Neural cell (in vitro differentiated cells): ENCODE measurements at regions not wholly inside any gene's neighbourhood (a gene's known extent, or its start where the extent isn't known, plus 50 kb on each side); places are given as distances from the start of the nearest gene placed in this dataset.

Experiments used
- H2AFZ ChIP-seq: fragments of 200-600, 300-800 bp; sonication (generic), shearing (Covaris generic); 2 replicates; pipeline ENCODE4 v1.6.0; 2014; ENCODE audit warnings: low read depth, mild to moderate bottlenecking, antibody characterized with exemption, low read length, moderate library complexity
- H3F3A ChIP-seq: fragments of 200-600 bp; shearing (Covaris generic); 2 replicates; pipeline ENCODE4 v1.6.1; 2016; ENCODE audit warnings: mild to moderate bottlenecking, moderate library complexity, mixed read lengths, antibody characterized with exemption, low read length; ENCODE audit not compliant: insufficient read depth, poor library complexity, severe bottlenecking
- H3K27ac ChIP-seq: fragments of 200-600, 300-800 bp; sonication (generic), shearing (Covaris generic); 2 replicates; pipeline ENCODE4 v1.5.1; 2014; ENCODE audit warnings: mild to moderate bottlenecking, low read length, moderate library complexity
- H3K27me3 ChIP-seq: fragments of 300-800, 200-600 bp; sonication (generic), shearing (Covaris generic); 2 replicates; pipeline ENCODE4 v1.6.0; 2014; ENCODE audit warnings: mild to moderate bottlenecking, low read depth, low read length, moderate library complexity; ENCODE audit not compliant: insufficient read depth
- H3K36me3 ChIP-seq: fragments of 300-800, 200-600 bp; sonication (generic), shearing (Covaris generic); 2 replicates; pipeline ENCODE4 v1.5.1; 2014; ENCODE audit warnings: mild to moderate bottlenecking, antibody characterized with exemption, low read length, moderate library complexity; ENCODE audit not compliant: insufficient read depth
- H3K4me2 ChIP-seq: fragments of 300-800, 200-600 bp; sonication (generic), shearing (Covaris generic); 2 replicates; pipeline ENCODE4 v1.6.0; 2014; ENCODE audit warnings: mild to moderate bottlenecking, low read length
- H3K4me3 ChIP-seq: fragments of 300-800, 200-600 bp; sonication (generic), shearing (Covaris generic); 2 replicates; pipeline ENCODE4 v1.5.1; 2014; ENCODE audit warnings: mild to moderate bottlenecking, low read length, moderate library complexity
- H3K79me2 ChIP-seq: fragments of 200-600 bp; shearing (Covaris generic); replicated peaks from 2 replicates; pipeline ENCODE4 v1.6.0; 2014; ENCODE audit warnings: mild to moderate bottlenecking, low read length, moderate library complexity; ENCODE audit not compliant: insufficient read depth
- H3K9ac ChIP-seq: fragments of 300-800, 200-600 bp; sonication (generic), shearing (Covaris generic); 2 replicates; pipeline ENCODE4 v1.6.1; 2016; ENCODE audit warnings: mild to moderate bottlenecking, low read length, mixed read lengths
- H3K9me2 ChIP-seq: fragments of 200-600 bp; shearing (Covaris generic); 2 replicates; pipeline ENCODE4 v1.6.1; 2016; ENCODE audit warnings: mild to moderate bottlenecking, low read length, mixed read lengths; ENCODE audit not compliant: insufficient read depth
- H3K9me3 ChIP-seq: fragments of 200-600, 300-800 bp; sonication (generic), shearing (Covaris generic); 2 replicates; pipeline ENCODE4 v1.6.1; 2016; ENCODE audit warnings: mild to moderate bottlenecking, mixed run types, low read length, moderate library complexity, mixed read lengths
- H4K20me1 ChIP-seq: fragments of 200-600 bp; shearing (Covaris generic); 2 replicates; pipeline ENCODE4 v1.6.1; 2016; ENCODE audit warnings: mild to moderate bottlenecking, mixed run types; ENCODE audit not compliant: insufficient read depth
- EP300 ChIP-seq: fragments of 450-650 bp; conservative IDR thresholded peaks from 2 replicates; pipeline ENCODE4 v1.6.1; 2014; ENCODE audit warnings: antibody characterized with exemption, mild to moderate bottlenecking, moderate library complexity; ENCODE audit not compliant: poor library complexity, severe bottlenecking
- EZH2 ChIP-seq: fragments of 200-600, 300-800 bp; shearing (Covaris generic), sonication (generic); IDR thresholded peaks from 2 replicates; pipeline ENCODE4 v1.6.1; 2014; ENCODE audit warnings: antibody characterized with exemption, low read length, borderline replicate concordance, mild to moderate bottlenecking; ENCODE audit not compliant: insufficient read depth, poor library complexity, severe bottlenecking
- MXI1 ChIP-seq: fragments of 450-650 bp; conservative IDR thresholded peaks from 2 replicates; pipeline ENCODE4 v1.6.1; 2014; ENCODE audit warnings: antibody characterized with exemption, mild to moderate bottlenecking; ENCODE audit not compliant: poor library complexity, severe bottlenecking
- POLR2AphosphoS5 ChIP-seq: IDR thresholded peaks from 2 replicates; pipeline ENCODE4 v1.6.1; 2012
- RAD21 ChIP-seq: fragments of 450-650 bp; conservative IDR thresholded peaks from 2 replicates; pipeline ENCODE4 v1.6.1; 2014; ENCODE audit warnings: antibody characterized with exemption, mild to moderate bottlenecking, moderate library complexity
- SMC3 ChIP-seq: fragments of 450-650 bp; conservative IDR thresholded peaks from 2 replicates; pipeline ENCODE4 v1.6.1; 2014; ENCODE audit warnings: antibody characterized with exemption, mild to moderate bottlenecking, moderate library complexity; ENCODE audit not compliant: poor library complexity
- TAF1 ChIP-seq: IDR thresholded peaks from 2 replicates; pipeline ENCODE4 v1.6.1; 2012; ENCODE audit warnings: low read depth
- TF ChIP-seq, protein P1 (sequence below): fragments of 450-650 bp; IDR thresholded peaks from 2 replicates; pipeline ENCODE4 v1.5.1; 2014; ENCODE audit warnings: antibody characterized with exemption, mild to moderate bottlenecking, moderate library complexity; ENCODE audit not compliant: poor library complexity, severe bottlenecking
- TF ChIP-seq, protein P2 (sequence below): IDR thresholded peaks from 2 replicates; pipeline ENCODE4 v1.6.1; 2012; ENCODE audit warnings: borderline replicate concordance

DNA sequence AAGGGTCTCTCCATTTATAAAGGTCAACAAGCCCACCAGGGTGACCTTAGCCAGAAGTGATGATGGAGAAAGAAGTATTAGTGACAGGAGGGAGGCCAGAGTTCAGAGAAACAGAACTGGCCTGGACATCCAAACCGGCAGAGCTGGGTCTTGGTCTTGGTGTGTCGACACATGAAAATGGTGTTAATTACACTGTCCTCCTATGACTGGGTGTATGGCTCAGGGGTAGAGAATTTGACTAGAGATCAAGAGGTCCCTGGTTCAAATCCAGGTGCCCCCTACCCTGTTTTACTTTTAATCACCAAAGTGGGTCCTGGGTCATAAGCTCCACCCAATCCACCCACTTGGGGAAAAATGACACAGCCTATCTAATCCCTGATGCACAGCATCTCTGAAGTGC lies 110.6 kb upstream of the ZNF746 start:
- Histone ChIP-seq H3K9me2 (no peaks in the 10 kb centered on the region), H3K4me2 (no peak overlapping the region), H3K9me3 (no peaks in the 10 kb centered on the region), H4K20me1 (no peaks in the 10 kb centered on the region), H3K36me3 (no peaks in the 10 kb centered on the region), H3K79me2 (no peaks in the 10 kb centered on the region), H3K27me3 (no peaks in the 10 kb centered on the region), H3K9ac (no peak overlapping the region), H3F3A (no peaks in the 10 kb centered on the region), H3K4me3 (no peak overlapping the region), H2AFZ (no peak overlapping the region), H3K27ac (no peak overlapping the region)
- TF ChIP-seq, protein P1, sequence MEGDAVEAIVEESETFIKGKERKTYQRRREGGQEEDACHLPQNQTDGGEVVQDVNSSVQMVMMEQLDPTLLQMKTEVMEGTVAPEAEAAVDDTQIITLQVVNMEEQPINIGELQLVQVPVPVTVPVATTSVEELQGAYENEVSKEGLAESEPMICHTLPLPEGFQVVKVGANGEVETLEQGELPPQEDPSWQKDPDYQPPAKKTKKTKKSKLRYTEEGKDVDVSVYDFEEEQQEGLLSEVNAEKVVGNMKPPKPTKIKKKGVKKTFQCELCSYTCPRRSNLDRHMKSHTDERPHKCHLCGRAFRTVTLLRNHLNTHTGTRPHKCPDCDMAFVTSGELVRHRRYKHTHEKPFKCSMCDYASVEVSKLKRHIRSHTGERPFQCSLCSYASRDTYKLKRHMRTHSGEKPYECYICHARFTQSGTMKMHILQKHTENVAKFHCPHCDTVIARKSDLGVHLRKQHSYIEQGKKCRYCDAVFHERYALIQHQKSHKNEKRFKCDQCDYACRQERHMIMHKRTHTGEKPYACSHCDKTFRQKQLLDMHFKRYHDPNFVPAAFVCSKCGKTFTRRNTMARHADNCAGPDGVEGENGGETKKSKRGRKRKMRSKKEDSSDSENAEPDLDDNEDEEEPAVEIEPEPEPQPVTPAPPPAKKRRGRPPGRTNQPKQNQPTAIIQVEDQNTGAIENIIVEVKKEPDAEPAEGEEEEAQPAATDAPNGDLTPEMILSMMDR = no peak
- no peak for TF ChIP-seq POLR2AphosphoS5
- no peak for TF ChIP-seq TAF1
- TF ChIP-seq MXI1 = no peak
- no peak for TF ChIP-seq SMC3
- no peak for TF ChIP-seq RAD21
- TF ChIP-seq EZH2 = no peak
- no peak for TF ChIP-seq EP300
- TF ChIP-seq, protein P2, sequence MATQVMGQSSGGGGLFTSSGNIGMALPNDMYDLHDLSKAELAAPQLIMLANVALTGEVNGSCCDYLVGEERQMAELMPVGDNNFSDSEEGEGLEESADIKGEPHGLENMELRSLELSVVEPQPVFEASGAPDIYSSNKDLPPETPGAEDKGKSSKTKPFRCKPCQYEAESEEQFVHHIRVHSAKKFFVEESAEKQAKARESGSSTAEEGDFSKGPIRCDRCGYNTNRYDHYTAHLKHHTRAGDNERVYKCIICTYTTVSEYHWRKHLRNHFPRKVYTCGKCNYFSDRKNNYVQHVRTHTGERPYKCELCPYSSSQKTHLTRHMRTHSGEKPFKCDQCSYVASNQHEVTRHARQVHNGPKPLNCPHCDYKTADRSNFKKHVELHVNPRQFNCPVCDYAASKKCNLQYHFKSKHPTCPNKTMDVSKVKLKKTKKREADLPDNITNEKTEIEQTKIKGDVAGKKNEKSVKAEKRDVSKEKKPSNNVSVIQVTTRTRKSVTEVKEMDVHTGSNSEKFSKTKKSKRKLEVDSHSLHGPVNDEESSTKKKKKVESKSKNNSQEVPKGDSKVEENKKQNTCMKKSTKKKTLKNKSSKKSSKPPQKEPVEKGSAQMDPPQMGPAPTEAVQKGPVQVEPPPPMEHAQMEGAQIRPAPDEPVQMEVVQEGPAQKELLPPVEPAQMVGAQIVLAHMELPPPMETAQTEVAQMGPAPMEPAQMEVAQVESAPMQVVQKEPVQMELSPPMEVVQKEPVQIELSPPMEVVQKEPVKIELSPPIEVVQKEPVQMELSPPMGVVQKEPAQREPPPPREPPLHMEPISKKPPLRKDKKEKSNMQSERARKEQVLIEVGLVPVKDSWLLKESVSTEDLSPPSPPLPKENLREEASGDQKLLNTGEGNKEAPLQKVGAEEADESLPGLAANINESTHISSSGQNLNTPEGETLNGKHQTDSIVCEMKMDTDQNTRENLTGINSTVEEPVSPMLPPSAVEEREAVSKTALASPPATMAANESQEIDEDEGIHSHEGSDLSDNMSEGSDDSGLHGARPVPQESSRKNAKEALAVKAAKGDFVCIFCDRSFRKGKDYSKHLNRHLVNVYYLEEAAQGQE = no peak

DNA sequence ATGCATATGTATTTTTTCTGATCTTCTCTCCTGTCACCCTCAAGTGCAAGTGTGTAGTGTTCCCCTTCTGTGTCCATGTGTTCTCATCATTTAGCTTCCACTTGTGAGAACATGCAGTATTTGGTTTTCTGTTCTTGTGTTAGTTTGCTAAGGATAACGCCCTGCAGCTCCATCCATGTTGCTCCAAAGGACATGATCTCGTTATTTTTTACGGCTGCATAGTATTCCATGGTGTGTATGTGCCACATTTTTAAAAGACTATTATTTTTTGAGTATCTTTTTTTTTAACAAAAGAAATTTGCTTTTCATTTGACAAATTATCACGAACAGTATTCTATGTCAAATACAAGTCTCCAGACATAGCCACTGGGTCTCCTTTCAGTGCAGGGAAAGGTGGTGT lies 110.1 kb upstream of the ZNF746 start:
- Histone ChIP-seq H3K27ac (no peak overlapping the region), H3K9ac (no peak overlapping the region), H3K27me3 (no peaks in the 10 kb centered on the region), H3K36me3 (no peaks in the 10 kb centered on the region), H3K9me2 (no peaks in the 10 kb centered on the region), H2AFZ (no peak overlapping the region), H4K20me1 (no peaks in the 10 kb centered on the region), H3K9me3 (no peaks in the 10 kb centered on the region), H3K79me2 (no peaks in the 10 kb centered on the region), H3K4me2 (no peak overlapping the region), H3K4me3 (no peak overlapping the region), H3F3A (no peaks in the 10 kb centered on the region)
- no peak for TF ChIP-seq RAD21

DNA sequence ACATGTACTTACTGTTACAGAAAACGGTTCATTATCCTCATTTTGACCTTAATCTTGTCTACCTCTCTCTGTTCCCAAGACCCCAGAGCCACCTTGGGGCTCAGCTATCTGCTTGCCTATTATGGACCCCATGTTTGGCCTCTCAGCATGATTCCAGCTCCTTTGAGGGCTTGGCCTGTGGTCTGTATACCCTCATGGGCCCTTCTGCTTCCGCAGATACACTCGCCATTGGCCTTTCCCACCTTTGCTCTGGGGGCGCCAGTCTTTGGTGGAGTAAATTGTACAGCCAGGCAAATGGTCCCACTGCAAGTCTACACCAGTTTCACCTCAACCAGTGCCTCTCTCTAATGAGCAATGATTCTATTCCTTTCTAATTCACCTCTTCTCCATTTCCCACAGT lies 109.2 kb upstream of the ZNF746 start:
- Histone ChIP-seq H3K36me3 (no peaks in the 10 kb centered on the region), H4K20me1 (no peaks in the 10 kb centered on the region)

More for the DNA sequence above, 109.2 kb upstream of the ZNF746 start:
- no peak overlapping the region for H3K4me2 ChIP-seq
- H3K9me3 ChIP-seq = no peaks in the 10 kb centered on the region
- no peaks in the 10 kb centered on the region for H3K9me2 ChIP-seq
- TF ChIP-seq RAD21 (no peak), SMC3 (no peak), EZH2 (no peak), TAF1 (no peak), MXI1 (no peak), EP300 (no peak), POLR2AphosphoS5 (no peak)
- TF ChIP-seq, protein P2 = no peak
- TF ChIP-seq, protein P1 = no peak
- H3K4me3 ChIP-seq = no peak overlapping the region
- no peak overlapping the region for H2AFZ ChIP-seq
- no peaks in the 10 kb centered on the region for H3F3A ChIP-seq
- no peaks in the 10 kb centered on the region for H3K79me2 ChIP-seq
- H3K27ac ChIP-seq = no peak overlapping the region
- no peaks in the 10 kb centered on the region for H3K27me3 ChIP-seq
- no peak overlapping the region for H3K9ac ChIP-seq
